Gastroesophageal sphincter (tissue), 3 donors: ENCODE measurements at regions not wholly inside any gene's neighbourhood (a gene's known extent, or its start where the extent isn't known, plus 50 kb on each side); places are given as distances from the start of the nearest gene placed in this dataset.

Source experiments
- CTCF ChIP-seq, 4 experiments: fragments of 200-600 bp in 2 of 4; fragments of 450-650 bp in 2 of 4; sonication (generic) in 1 of 4; IDR thresholded peaks; one replicate each; pipeline ENCODE4 v1.5.1; 2017 to 2019; ENCODE audit warnings: antibody characterized with exemption in 4 of 4, mild to moderate bottlenecking in 2 of 4, moderate library complexity in 2 of 4
- EP300 ChIP-seq: sonication (generic); formaldehyde crosslinking; IDR thresholded peaks from one replicate; pipeline ENCODE4 v1.6.1; 2017; ENCODE audit warnings: antibody characterized with exemption, mild to moderate bottlenecking
- POLR2A ChIP-seq, 2 donors: fragments of 450-650 bp; IDR thresholded peaks; one replicate each; pipeline ENCODE4 v1.6.1; 2017; ENCODE audit warnings: antibody characterized with exemption in 2 of 2, mild to moderate bottlenecking in 2 of 2, moderate library complexity in 1 of 2
- POLR2AphosphoS5 ChIP-seq: sonication (generic); formaldehyde crosslinking; IDR thresholded peaks from one replicate; pipeline ENCODE4 v1.6.1; 2017; ENCODE audit warnings: antibody characterized with exemption

- TF ChIP-seq POLR2A (IDR thresholded peaks at IDR 0.05) (no peak), CTCF (IDR thresholded peaks at IDR 0.05) (no peak), POLR2AphosphoS5 (no peak), EP300 (no peak)
Measured at GRCh38 chr12:72974954-72975555, 702.9 kb downstream of the TRHDE start.
